GM19035 (cell line): ENCODE measurements at regions not wholly inside any gene's neighbourhood (a gene's known extent, or its start where the extent isn't known, plus 50 kb on each side); places are given as distances from the start of the nearest gene placed in this dataset.

Experiments used
- ATAC-seq: cut with Tn5 transposase; IDR thresholded peaks from one replicate; pipeline ENCODE4 v1.9.1; 2021; ENCODE audit not compliant: unreplicated experiment

- no peak for ATAC-seq
These were observed 345.1 kb upstream of the CCDC54 start for GRCh38 chr3:107032111-107032510.

- no peak for ATAC-seq
These were observed 343.1 kb upstream of the CCDC54 start for GRCh38 chr3:107034142-107034541.

GRCh38 chr3:107035176-107035575, 342.1 kb upstream of the CCDC54 start:
- ATAC-seq: no peak

GRCh38 chr3:107044677-107045076, 332.6 kb upstream of the CCDC54 start:
- ATAC-seq: no peak

- ATAC-seq: no peak
These were observed 331.4 kb upstream of the CCDC54 start for GRCh38 chr3:107045791-107046190.

GRCh38 chr3:107055181-107055942, 321.9 kb upstream of the CCDC54 start:
- no peak for ATAC-seq

GRCh38 chr3:107061466-107061865, 315.8 kb upstream of the CCDC54 start:
- ATAC-seq: no peak

- ATAC-seq: no peak
These were observed 314.9 kb upstream of the CCDC54 start for GRCh38 chr3:107062310-107062709.

- ATAC-seq: no peak
These were observed 314.5 kb upstream of the CCDC54 start for GRCh38 chr3:107062787-107063186.

- ATAC-seq: no peak
These were observed 313.9 kb upstream of the CCDC54 start for GRCh38 chr3:107063351-107063750.

GRCh38 chr3:107064405-107065060, 312.7 kb upstream of the CCDC54 start:
- ATAC-seq: peak; percentile 95

- ATAC-seq: no peak
These were observed 312.0 kb upstream of the CCDC54 start for GRCh38 chr3:107065094-107065861.

- ATAC-seq: no peak
These were observed 309.8 kb upstream of the CCDC54 start for GRCh38 chr3:107067421-107067820.

GRCh38 chr3:107068980-107069379, 308.3 kb upstream of the CCDC54 start:
- no peak for ATAC-seq

GRCh38 chr3:107076946-107077345, 300.3 kb upstream of the CCDC54 start:
- no peak for ATAC-seq

GRCh38 chr3:107077391-107077790, 299.8 kb upstream of the CCDC54 start:
- no peak for ATAC-seq

- ATAC-seq: no peak
These were observed 294.7 kb upstream of the CCDC54 start for GRCh38 chr3:107082527-107082926.

- no peak for ATAC-seq
These were observed 292.0 kb upstream of the CCDC54 start for GRCh38 chr3:107085261-107085660.

GRCh38 chr3:107092121-107092520, 285.1 kb upstream of the CCDC54 start:
- ATAC-seq: no peak

GRCh38 chr3:107098864-107099263, 278.4 kb upstream of the CCDC54 start:
- ATAC-seq: no peak

- ATAC-seq: no peak
These were observed 277.1 kb upstream of the CCDC54 start for GRCh38 chr3:107100137-107100536.

GRCh38 chr3:107100573-107100972, 276.7 kb upstream of the CCDC54 start:
- ATAC-seq: no peak
